SJSA1 (cell line): ENCODE measurements at regions not wholly inside any gene's neighbourhood (a gene's known extent, or its start where the extent isn't known, plus 50 kb on each side); places are given as distances from the start of the nearest gene placed in this dataset.
"Not testable (repeated sequence)": the region's sequence is repeated elsewhere in the genome, so short reads cannot be mapped to it uniquely, and the experiment has no call there.

Experiments
- DNase-seq, 2 experiments: peaks; one replicate each; pipeline ENCODE4 v3.0.0-alpha.2; 2015 to 2020; ENCODE audit warnings: low spot score in 2 of 2, low read depth in 1 of 2
- H3K27ac ChIP-seq: fragments of 250-450 bp; sonication (Bioruptor Pico); 2 replicates; pipeline ENCODE4 v1.5.1; 2020; ENCODE audit warnings: mild to moderate bottlenecking, moderate library complexity
- H3K27me3 ChIP-seq: fragments of 250-450 bp; sonication (Bioruptor Pico); replicated peaks from 2 replicates; pipeline ENCODE4 v1.5.1; 2020; ENCODE audit warnings: mild to moderate bottlenecking, moderate library complexity
- H3K36me3 ChIP-seq: fragments of 250-450 bp; sonication (Bioruptor Pico); 2 replicates; pipeline ENCODE4 v1.5.1; 2020; ENCODE audit warnings: mild to moderate bottlenecking
- H3K4me1 ChIP-seq: fragments of 250-450 bp; sonication (Bioruptor Pico); replicated peaks from 2 replicates; pipeline ENCODE4 v1.6.1; 2021; ENCODE audit warnings: mild to moderate bottlenecking
- H3K4me3 ChIP-seq: fragments of 250-450 bp; sonication (Bioruptor Pico); 2 replicates; pipeline ENCODE4 v1.5.1; 2020; ENCODE audit warnings: mild to moderate bottlenecking
- H3K9me3 ChIP-seq: fragments of 250-450 bp; sonication (Bioruptor Pico); replicated peaks from 2 replicates; pipeline ENCODE4 v1.5.1; 2020; ENCODE audit warnings: mild to moderate bottlenecking

DNA sequence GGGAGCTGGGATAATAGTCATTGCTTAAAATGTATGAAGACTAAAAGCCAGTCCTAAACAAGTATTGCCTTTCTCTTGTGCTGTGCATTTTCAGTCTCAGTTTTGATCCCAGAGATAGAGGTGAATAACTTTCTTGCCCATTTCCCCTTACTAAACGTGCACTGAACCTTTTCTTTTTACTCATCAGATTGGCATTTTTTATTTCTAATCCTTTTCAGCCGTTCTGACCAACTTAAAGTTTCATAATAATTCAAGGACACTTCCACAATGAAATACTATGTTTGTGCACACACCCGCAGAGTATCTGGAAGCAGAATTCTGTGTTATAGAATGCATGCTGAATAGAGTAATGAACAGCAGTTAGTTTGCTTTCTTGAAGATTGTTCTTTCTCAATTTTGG is 343.6 kb downstream of the LRRC70 start:
- DNase-seq, result no peak
- H3K4me3 ChIP-seq, result no peak overlapping the region
- no peaks in the 10 kb centered on the region for H3K36me3 ChIP-seq
- no peaks in the 10 kb centered on the region for H3K9me3 ChIP-seq
- no peak overlapping the region for H3K27ac ChIP-seq
- H3K4me1 ChIP-seq, result no peaks in the 10 kb centered on the region
- no peaks in the 10 kb centered on the region for H3K27me3 ChIP-seq

DNA sequence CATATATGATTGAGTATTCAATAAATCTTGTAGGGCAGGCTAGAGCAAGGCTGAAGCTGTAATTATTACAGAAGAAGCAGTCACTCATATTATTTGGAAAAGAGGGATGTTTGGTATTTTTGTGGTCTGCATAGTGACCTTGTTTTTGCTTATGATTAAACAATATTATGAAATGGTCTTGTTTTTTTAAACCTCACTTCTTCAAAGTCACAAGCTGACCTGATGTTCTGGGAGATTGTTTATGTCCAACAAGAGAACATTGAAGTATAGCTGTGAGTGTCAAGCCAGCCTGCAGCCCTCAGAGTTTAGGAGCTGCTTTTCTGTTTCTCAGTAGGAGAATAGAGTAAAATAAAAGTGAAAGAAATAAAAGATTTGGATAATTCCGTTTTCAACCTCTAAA is 342.2 kb downstream of the LRRC70 start:
- no peaks in the 10 kb centered on the region for H3K9me3 ChIP-seq
- H3K4me1 ChIP-seq, result no peaks in the 10 kb centered on the region
- H3K27ac ChIP-seq, result no peak overlapping the region
- no peak for DNase-seq
- H3K4me3 ChIP-seq, result no peak overlapping the region
- H3K36me3 ChIP-seq, result no peaks in the 10 kb centered on the region
- H3K27me3 ChIP-seq, result no peaks in the 10 kb centered on the region

GRCh38 chr5:62909326-62909725 is 330.7 kb downstream of the LRRC70 start:
- no peak for DNase-seq
- H3K27me3 ChIP-seq, result no peaks in the 10 kb centered on the region; the same call in 1 of the 2 replicates

GRCh38 chr5:62902126-62902525 is 323.5 kb downstream of the LRRC70 start:
- no peak for DNase-seq
- no peaks in the 10 kb centered on the region for H3K27me3 ChIP-seq
- H3K4me1 ChIP-seq, result no peaks in the 10 kb centered on the region
- H3K36me3 ChIP-seq, result no peaks in the 10 kb centered on the region
- H3K9me3 ChIP-seq, result no peaks in the 10 kb centered on the region
- H3K4me3 ChIP-seq, result no peak overlapping the region
- H3K27ac ChIP-seq, result no peak overlapping the region

More at GRCh38 chr5:62909326-62909725, 330.7 kb downstream of the LRRC70 start:
- no peaks in the 10 kb centered on the region for H3K4me1 ChIP-seq
- no peak overlapping the region for H3K27ac ChIP-seq
- no peaks in the 10 kb centered on the region for H3K36me3 ChIP-seq
- H3K4me3 ChIP-seq, result no peak overlapping the region
- H3K9me3 ChIP-seq, result no peaks in the 10 kb centered on the region

GRCh38 chr5:62900976-62901375 is 322.4 kb downstream of the LRRC70 start:
- no peaks in the 10 kb centered on the region for H3K4me1 ChIP-seq
- H3K9me3 ChIP-seq, result no peaks in the 10 kb centered on the region

GRCh38 chr5:62896121-62896893 is 317.7 kb downstream of the LRRC70 start:
- H3K27ac ChIP-seq, result no peak overlapping the region
- H3K4me1 ChIP-seq, result no peaks in the 10 kb centered on the region
- no peaks in the 10 kb centered on the region for H3K36me3 ChIP-seq
- H3K27me3 ChIP-seq, result no peaks in the 10 kb centered on the region
- H3K4me3 ChIP-seq, result no peak overlapping the region
- DNase-seq, result no peak
- no peaks in the 10 kb centered on the region for H3K9me3 ChIP-seq

More at GRCh38 chr5:62900976-62901375, 322.4 kb downstream of the LRRC70 start:
- DNase-seq, result no peak
- Histone ChIP-seq H3K4me3 (no peak overlapping the region), H3K27me3 (no peaks in the 10 kb centered on the region), H3K36me3 (no peaks in the 10 kb centered on the region), H3K27ac (no peak overlapping the region)

- no peaks in the 10 kb centered on the region for H3K27me3 ChIP-seq
- H3K4me1 ChIP-seq, result no peaks in the 10 kb centered on the region
- H3K27ac ChIP-seq, result no peak overlapping the region
- no peak for DNase-seq
- no peaks in the 10 kb centered on the region for H3K36me3 ChIP-seq
- no peak overlapping the region for H3K4me3 ChIP-seq
- H3K9me3 ChIP-seq, result no peaks in the 10 kb centered on the region
Observed at GRCh38 chr5:62886603-62887315, 308.1 kb downstream of the LRRC70 start.

GRCh38 chr5:62837330-62837729 is 258.7 kb downstream of the LRRC70 start:
- not testable (repeated sequence) for H3K27ac ChIP-seq, DNase-seq

GRCh38 chr5:62829604-62829986 is 251.0 kb downstream of the LRRC70 start:
- DNase-seq, result no peak
- no peak overlapping the region for H3K27ac ChIP-seq
- no peaks in the 10 kb centered on the region for H3K9me3 ChIP-seq
- H3K27me3 ChIP-seq, result no peaks in the 10 kb centered on the region
- no peak overlapping the region for H3K4me3 ChIP-seq
- H3K4me1 ChIP-seq, result no peaks in the 10 kb centered on the region
- H3K36me3 ChIP-seq, result no peaks in the 10 kb centered on the region

More at GRCh38 chr5:62837330-62837729, 258.7 kb downstream of the LRRC70 start:
- not testable (repeated sequence) for H3K4me3 ChIP-seq, H3K36me3 ChIP-seq, H3K9me3 ChIP-seq, H3K27me3 ChIP-seq, H3K4me1 ChIP-seq

DNA sequence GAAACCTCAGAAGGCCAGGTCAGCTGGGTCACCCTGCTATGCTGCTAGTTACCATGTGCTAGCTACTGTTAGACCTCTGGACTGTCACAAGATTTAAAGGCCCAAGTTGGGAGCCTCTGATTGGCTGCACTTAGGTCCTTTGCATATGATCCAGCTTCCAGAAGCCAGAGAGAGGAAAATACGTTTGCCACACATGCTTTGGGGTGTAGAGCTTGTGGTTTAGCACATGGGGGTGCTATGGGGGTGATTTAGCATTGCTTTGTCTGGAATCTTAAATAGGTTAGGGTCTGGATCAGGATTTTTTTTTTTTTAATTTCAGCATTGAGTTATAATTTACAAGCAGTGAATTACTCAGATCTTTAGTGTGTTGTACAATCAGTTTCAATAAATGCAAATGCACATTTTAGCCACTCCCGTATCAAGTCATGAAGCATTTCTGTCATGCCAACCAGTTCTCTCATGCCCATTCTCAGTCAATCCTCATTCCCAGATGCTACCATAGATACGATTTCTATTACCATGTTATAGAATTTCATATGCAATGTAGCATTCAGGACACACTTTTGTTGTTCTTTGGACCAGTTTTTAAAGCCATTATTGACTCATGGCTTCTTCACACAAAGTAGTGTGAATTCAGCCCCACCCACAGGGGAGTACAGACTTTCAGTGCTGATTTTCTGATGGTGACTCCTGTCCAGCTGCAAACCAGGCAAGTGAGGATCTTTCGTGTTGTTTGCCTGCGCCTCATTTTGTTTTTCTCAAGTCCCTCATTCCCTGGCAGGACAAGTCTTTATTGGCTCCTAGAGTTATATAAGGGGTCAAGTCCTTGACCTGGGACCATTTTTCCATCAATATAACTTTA is 250.4 kb downstream of the LRRC70 start:
- Histone ChIP-seq H3K27me3 (no peaks in the 10 kb centered on the region), H3K27ac (no peak overlapping the region), H3K4me3 (no peak overlapping the region), H3K4me1 (no peaks in the 10 kb centered on the region), H3K36me3 (no peaks in the 10 kb centered on the region), H3K9me3 (no peaks in the 10 kb centered on the region)
- no peak for DNase-seq

- no peaks in the 10 kb centered on the region for H3K36me3 ChIP-seq
- no peaks in the 10 kb centered on the region for H3K9me3 ChIP-seq
- no peak overlapping the region for H3K4me3 ChIP-seq
- no peaks in the 10 kb centered on the region for H3K27me3 ChIP-seq
- H3K4me1 ChIP-seq, result no peaks in the 10 kb centered on the region
- no peak for DNase-seq
- H3K27ac ChIP-seq, result no peak overlapping the region
Observed at GRCh38 chr5:62825623-62826220, 247.1 kb downstream of the LRRC70 start.

- no peak overlapping the region for H3K4me3 ChIP-seq
- H3K4me1 ChIP-seq, result no peaks in the 10 kb centered on the region
- no peak overlapping the region for H3K27ac ChIP-seq
- no peaks in the 10 kb centered on the region for H3K9me3 ChIP-seq
- DNase-seq, result no peak
- no peaks in the 10 kb centered on the region for H3K27me3 ChIP-seq
- H3K36me3 ChIP-seq, result no peaks in the 10 kb centered on the region
Observed at GRCh38 chr5:62824936-62825335, 246.3 kb downstream of the LRRC70 start.

DNA sequence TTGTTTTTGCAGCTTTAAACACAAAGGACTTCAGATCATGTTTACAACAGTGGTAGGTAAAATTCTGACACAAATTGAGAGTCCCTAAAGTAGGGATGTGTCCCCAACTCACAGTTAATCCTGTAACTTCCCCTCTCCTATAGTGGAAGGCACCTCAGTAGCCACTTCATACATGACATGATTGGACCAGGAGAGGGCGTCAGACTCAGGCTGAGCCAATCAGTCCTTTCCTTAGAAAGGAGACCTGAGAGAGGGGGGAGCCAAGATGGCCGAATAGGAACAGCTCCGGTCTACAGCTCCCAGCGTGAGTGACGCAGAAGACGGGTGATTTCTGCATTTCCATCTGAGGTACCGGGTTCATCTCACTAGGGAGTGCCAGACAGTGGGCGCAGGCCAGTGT is 238.4 kb downstream of the LRRC70 start:
- not testable (repeated sequence) for H3K27ac ChIP-seq, H3K9me3 ChIP-seq, H3K4me1 ChIP-seq, DNase-seq, H3K27me3 ChIP-seq, H3K36me3 ChIP-seq, H3K4me3 ChIP-seq
